Transverse colon (tissue), 4 donors: ENCODE measurements at regions not wholly inside any gene's neighbourhood (a gene's known extent, or its start where the extent isn't known, plus 50 kb on each side); places are given as distances from the start of the nearest gene placed in this dataset.

Experiments used
- DNase-seq: peaks from one replicate; pipeline ENCODE4 v3.0.0-alpha.2; 2019
- H3K27ac ChIP-seq, 4 donors: fragments of 200-600 bp; sonication (generic); 2 replicates each; pipeline ENCODE4 v1.5.1; 2016 to 2018; ENCODE audit warnings: inconsistent platforms in 4 of 4
- H3K27me3 ChIP-seq: fragments of 200-600 bp; sonication (generic); 2 replicates; pipeline ENCODE4 v1.5.1; 2017; ENCODE audit warnings: inconsistent platforms
- H3K36me3 ChIP-seq, 4 donors: fragments of 200-600 bp; sonication (generic); 2 replicates each; pipeline ENCODE4 v1.5.1; 2017 to 2019; ENCODE audit warnings: inconsistent platforms in 4 of 4
- H3K4me1 ChIP-seq, 4 donors: fragments of 200-600 bp; sonication (generic); 2 replicates each; pipeline ENCODE4 v1.5.1; 2017 to 2020; ENCODE audit warnings: inconsistent platforms in 4 of 4
- H3K4me3 ChIP-seq, 4 donors: fragments of 200-600 bp; sonication (generic); 1 replicate in 1 of 4; 2 replicates in 3 of 4; pipeline versions ENCODE4 v1.5.1 to v1.6.1; 2017 to 2019; ENCODE audit warnings: inconsistent platforms in 4 of 4
- H3K9me3 ChIP-seq, 2 donors: fragments of 200-600 bp; sonication (generic); 2 replicates each; pipeline ENCODE4 v1.5.1; 2017 to 2019; ENCODE audit warnings: inconsistent platforms in 2 of 2
- CTCF ChIP-seq, 5 experiments: fragments of 200-600 bp in 3 of 5; fragments of 450-650 bp in 2 of 5; sonication (generic) in 3 of 5; IDR thresholded peaks; 1 replicate in 2 of 5; 2 replicates in 3 of 5; pipeline ENCODE4 v1.5.1; 2016 to 2017; ENCODE audit warnings: antibody characterized with exemption in 5 of 5, inconsistent platforms in 3 of 5, mild to moderate bottlenecking in 2 of 5, moderate library complexity in 1 of 5
- EP300 ChIP-seq: sonication (generic); formaldehyde crosslinking; IDR thresholded peaks from one replicate; pipeline ENCODE4 v1.6.1; 2017; ENCODE audit warnings: antibody characterized with exemption, low read depth
- POLR2A ChIP-seq: fragments of 450-650 bp; IDR thresholded peaks from one replicate; pipeline ENCODE4 v1.6.1; 2016; ENCODE audit warnings: antibody characterized with exemption, mild to moderate bottlenecking, moderate library complexity
- POLR2AphosphoS5 ChIP-seq, 3 donors: sonication (generic); formaldehyde crosslinking; IDR thresholded peaks; one replicate each; pipeline ENCODE4 v1.6.1; 2016; ENCODE audit warnings: antibody characterized with exemption in 3 of 3
- WGBS, 2 donors: methylation state at CpG; one replicate each; pipeline ENCODE4 v1.1.5; 2018; ENCODE audit warnings: low coverage in 1 of 2; 5-methylcytosine and 5-hydroxymethylcytosine counted together
- in situ Hi-C, 4 donors: fragments of 200-750 bp; cut with MboI; loops; one replicate each; pipeline versions ENCODE4 v1.15.0 to v1.15.1; 2017; ENCODE audit warnings: low sequenced_read_pairs in 3 of 4, low pct_ligation_motif_present in 1 of 4, low pct_unique_long_range_greater_than_20kb in 1 of 4
- intact Hi-C: fragments of 100-400 bp; cut with DNase I; formaldehyde crosslinking; loops from one replicate; pipeline ENCODE4 v1.15.1; 2023; ENCODE audit warnings: low total_unique reads

- peak overlapping the region in 3 of 4 donors; percentile 29 to 55 (median 50) for H3K27ac ChIP-seq
- no peaks in the 10 kb centered on the region for H3K36me3 ChIP-seq
- in situ Hi-C loops = no loop called here
- no peaks in the 10 kb centered on the region for H3K27me3 ChIP-seq
- DNase-seq = no peak
- no peak overlapping the region for H3K4me3 ChIP-seq
- H3K4me1 ChIP-seq = no peaks in the 10 kb centered on the region
- H3K9me3 ChIP-seq = no peaks in the 10 kb centered on the region
- intact Hi-C loops = no loop called here
- TF ChIP-seq POLR2AphosphoS5 (IDR thresholded peaks at IDR 0.05) (no peak), CTCF (IDR thresholded peaks at IDR 0.05) (no peak), EP300 (no peak), POLR2A (no peak)
- WGBS, 2 donors = 52 to 67% methylated on average over 4 to 8 of the region's 8 CpGs
Measured at GRCh38 chr5:142491270-142491669, 166.4 kb upstream of the SPRY4 start.

- DNase-seq = no peak
- Histone ChIP-seq H3K4me3 (no peak overlapping the region), H3K27ac (no peak overlapping the region), H3K9me3 (no peaks in the 10 kb centered on the region), H3K4me1 (no peaks in the 10 kb centered on the region), H3K27me3 (no peaks in the 10 kb centered on the region), H3K36me3 (no peaks in the 10 kb centered on the region)
- 76 to 79% methylated on average over 2 of the region's 2 CpGs for WGBS, 2 donors
- TF ChIP-seq EP300 = no peak
- no peak for TF ChIP-seq CTCF (IDR thresholded peaks at IDR 0.05)
- TF ChIP-seq POLR2A = no peak
- TF ChIP-seq POLR2AphosphoS5 (IDR thresholded peaks at IDR 0.05) = no peak
- in situ Hi-C loops (no loop called here), intact Hi-C loops (no loop called here)
Measured at GRCh38 chr5:142486581-142486980, 161.8 kb upstream of the SPRY4 start.

GRCh38 chr5:142486020-142486419 lies 161.2 kb upstream of the SPRY4 start:
- Histone ChIP-seq H3K27me3 (no peaks in the 10 kb centered on the region), H3K4me3 (no peak overlapping the region), H3K36me3 (no peaks in the 10 kb centered on the region), H3K9me3 (no peaks in the 10 kb centered on the region), H3K27ac (no peak overlapping the region), H3K4me1 (no peaks in the 10 kb centered on the region)
- TF ChIP-seq EP300 = no peak
- TF ChIP-seq CTCF (IDR thresholded peaks at IDR 0.05) = no peak
- TF ChIP-seq POLR2A = no peak
- no peak for TF ChIP-seq POLR2AphosphoS5 (IDR thresholded peaks at IDR 0.05)
- in situ Hi-C loops = no loop called here
- intact Hi-C loops = no loop called here
- WGBS, 2 donors = 88 to 90% methylated on average over 2 of the region's 2 CpGs
- no peak for DNase-seq

- in situ Hi-C loops = no loop called here
- H3K4me1 ChIP-seq = no peaks in the 10 kb centered on the region
- H3K9me3 ChIP-seq = no peaks in the 10 kb centered on the region
- intact Hi-C loops = no loop called here
- H3K36me3 ChIP-seq = no peaks in the 10 kb centered on the region
- no peaks in the 10 kb centered on the region for H3K27me3 ChIP-seq
- H3K27ac ChIP-seq = no peak overlapping the region
- DNase-seq = no peak
- 86 to 100% methylated on average over 1 to 2 of the region's 2 CpGs for WGBS, 2 donors
- no peak for TF ChIP-seq POLR2A
- TF ChIP-seq CTCF (IDR thresholded peaks at IDR 0.05) = no peak
- TF ChIP-seq EP300 = no peak
- TF ChIP-seq POLR2AphosphoS5 (IDR thresholded peaks at IDR 0.05) = no peak
- no peak overlapping the region for H3K4me3 ChIP-seq
Measured at GRCh38 chr5:142484821-142485387, 160.1 kb upstream of the SPRY4 start.
